ENCODE measurements at regions not wholly inside any gene's neighbourhood (a gene's known extent, or its start where the extent isn't known, plus 50 kb on each side); places are given as distances from the start of the nearest gene placed in this dataset.

DNA sequence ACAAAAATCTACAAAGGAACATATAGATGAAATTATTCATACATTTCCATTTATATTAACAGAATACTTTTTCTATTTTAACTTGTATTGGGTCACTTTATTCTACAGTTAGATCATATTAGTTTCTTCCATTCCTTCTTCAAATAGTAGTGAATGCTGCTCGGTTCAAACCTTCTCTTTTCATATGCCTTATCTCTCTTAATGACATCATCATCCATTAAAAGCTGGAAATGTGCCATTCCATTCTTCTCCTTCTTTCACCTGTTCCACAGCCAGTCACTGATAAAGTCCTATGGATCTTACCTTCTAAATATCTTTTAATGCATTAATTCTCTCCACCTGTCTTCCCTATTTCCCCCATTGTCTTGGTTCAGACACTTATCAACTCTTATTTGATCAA lies 358.0 kb upstream of the POU1F1 start:
- Histone ChIP-seq H3K79me2 (ENCODE audit: insufficient read depth, low read length) (no peaks in the 10 kb centered on the region), H2AFZ (ENCODE audit: low read length) (no peak overlapping the region), H4K20me1 (ENCODE audit: insufficient read depth, low read length, poor library complexity, severe bottlenecking) (no peaks in the 10 kb centered on the region)

GRCh38 chr3:87627316-87627715 lies 350.9 kb upstream of the POU1F1 start:
- Histone ChIP-seq H3K4me2 (ENCODE audit: low read depth, low read length, poor library complexity, severe bottlenecking) (no peak overlapping the region), H3K9me3 (ENCODE audit: insufficient read depth, low read depth, low read length) (no peaks in the 10 kb centered on the region), H3F3A (ENCODE audit: low read depth) (no peaks in the 10 kb centered on the region), H2AFZ (ENCODE audit: low read length) (no peak overlapping the region), H3K27me3 (ENCODE audit: insufficient read depth, low read length, poor library complexity, severe bottlenecking) (no peaks in the 10 kb centered on the region), H3K4me3 (ENCODE audit: low read length, poor library complexity, severe bottlenecking) (no peak overlapping the region), H3K9ac (ENCODE audit: low read depth, low read length, poor library complexity, severe bottlenecking) (no peak overlapping the region), H4K20me1 (ENCODE audit: insufficient read depth, low read length, poor library complexity, severe bottlenecking) (no peaks in the 10 kb centered on the region), H3K4me1 (ENCODE audit: insufficient read depth, low read length, poor library complexity, severe bottlenecking) (no peaks in the 10 kb centered on the region), H3K9me2 (replicated peaks; ENCODE audit: low read depth, low read length) (no peaks in the 10 kb centered on the region), H3K36me3 (ENCODE audit: insufficient read depth, low read length) (no peaks in the 10 kb centered on the region), H3K79me2 (ENCODE audit: insufficient read depth, low read length) (no peaks in the 10 kb centered on the region)
- TF ChIP-seq, protein P1, sequence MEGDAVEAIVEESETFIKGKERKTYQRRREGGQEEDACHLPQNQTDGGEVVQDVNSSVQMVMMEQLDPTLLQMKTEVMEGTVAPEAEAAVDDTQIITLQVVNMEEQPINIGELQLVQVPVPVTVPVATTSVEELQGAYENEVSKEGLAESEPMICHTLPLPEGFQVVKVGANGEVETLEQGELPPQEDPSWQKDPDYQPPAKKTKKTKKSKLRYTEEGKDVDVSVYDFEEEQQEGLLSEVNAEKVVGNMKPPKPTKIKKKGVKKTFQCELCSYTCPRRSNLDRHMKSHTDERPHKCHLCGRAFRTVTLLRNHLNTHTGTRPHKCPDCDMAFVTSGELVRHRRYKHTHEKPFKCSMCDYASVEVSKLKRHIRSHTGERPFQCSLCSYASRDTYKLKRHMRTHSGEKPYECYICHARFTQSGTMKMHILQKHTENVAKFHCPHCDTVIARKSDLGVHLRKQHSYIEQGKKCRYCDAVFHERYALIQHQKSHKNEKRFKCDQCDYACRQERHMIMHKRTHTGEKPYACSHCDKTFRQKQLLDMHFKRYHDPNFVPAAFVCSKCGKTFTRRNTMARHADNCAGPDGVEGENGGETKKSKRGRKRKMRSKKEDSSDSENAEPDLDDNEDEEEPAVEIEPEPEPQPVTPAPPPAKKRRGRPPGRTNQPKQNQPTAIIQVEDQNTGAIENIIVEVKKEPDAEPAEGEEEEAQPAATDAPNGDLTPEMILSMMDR (conservative IDR thresholded peaks at IDR 0.05; ENCODE audit: low read length): no peak
- TF ChIP-seq EZH2phosphoT487 (IDR thresholded peaks at IDR 0.05; ENCODE audit: borderline replicate concordance): no peak

More for the DNA sequence above, 358.0 kb upstream of the POU1F1 start:
- Histone ChIP-seq H3K9ac (ENCODE audit: low read depth, low read length, poor library complexity, severe bottlenecking) (no peak overlapping the region), H3K4me2 (ENCODE audit: low read depth, low read length, poor library complexity, severe bottlenecking) (no peak overlapping the region), H3K9me2 (replicated peaks; ENCODE audit: low read depth, low read length) (no peaks in the 10 kb centered on the region), H3K4me3 (ENCODE audit: low read length, poor library complexity, severe bottlenecking) (no peak overlapping the region), H3K4me1 (ENCODE audit: insufficient read depth, low read length, poor library complexity, severe bottlenecking) (no peaks in the 10 kb centered on the region), H3K9me3 (ENCODE audit: insufficient read depth, low read depth, low read length) (no peaks in the 10 kb centered on the region), H3K27me3 (ENCODE audit: insufficient read depth, low read length, poor library complexity, severe bottlenecking) (no peaks in the 10 kb centered on the region), H3F3A (ENCODE audit: low read depth) (no peaks in the 10 kb centered on the region), H3K36me3 (ENCODE audit: insufficient read depth, low read length) (no peaks in the 10 kb centered on the region)
- TF ChIP-seq, protein P1 (conservative IDR thresholded peaks at IDR 0.05; ENCODE audit: low read length): no peak
- TF ChIP-seq EZH2phosphoT487 (IDR thresholded peaks at IDR 0.05; ENCODE audit: borderline replicate concordance): no peak

DNA sequence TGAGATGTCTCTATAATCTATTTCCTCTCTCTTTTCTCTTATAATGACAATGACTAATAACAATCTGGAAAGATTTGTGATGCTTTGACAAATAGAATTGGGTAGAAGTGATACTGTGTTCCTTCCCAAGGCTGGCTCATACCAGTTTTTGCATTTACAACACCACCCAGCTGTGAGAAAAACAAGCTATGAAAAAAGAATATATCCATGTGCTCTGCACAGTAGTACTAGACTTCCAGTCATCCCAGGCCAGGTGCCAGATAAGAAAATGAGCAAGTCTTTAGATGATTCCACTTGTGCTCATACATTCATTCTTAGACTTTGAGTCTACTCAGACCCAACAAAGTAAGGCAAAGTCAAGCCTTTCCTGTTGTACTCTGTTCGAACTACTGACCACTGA lies 350.2 kb upstream of the POU1F1 start:
- Histone ChIP-seq H3K79me2 (ENCODE audit: insufficient read depth, low read length) (no peaks in the 10 kb centered on the region), H3K9me3 (ENCODE audit: insufficient read depth, low read depth, low read length) (no peaks in the 10 kb centered on the region), H2AFZ (ENCODE audit: low read length) (no peak overlapping the region), H3K4me2 (ENCODE audit: low read depth, low read length, poor library complexity, severe bottlenecking) (no peak overlapping the region), H3K9ac (ENCODE audit: low read depth, low read length, poor library complexity, severe bottlenecking) (no peak overlapping the region), H3K4me1 (ENCODE audit: insufficient read depth, low read length, poor library complexity, severe bottlenecking) (no peaks in the 10 kb centered on the region), H3K4me3 (ENCODE audit: low read length, poor library complexity, severe bottlenecking) (no peak overlapping the region), H4K20me1 (ENCODE audit: insufficient read depth, low read length, poor library complexity, severe bottlenecking) (no peaks in the 10 kb centered on the region), H3K9me2 (replicated peaks; ENCODE audit: low read depth, low read length) (no peaks in the 10 kb centered on the region), H3K36me3 (ENCODE audit: insufficient read depth, low read length) (no peaks in the 10 kb centered on the region), H3K27me3 (ENCODE audit: insufficient read depth, low read length, poor library complexity, severe bottlenecking) (no peaks in the 10 kb centered on the region), H3F3A (ENCODE audit: low read depth) (no peaks in the 10 kb centered on the region)
- TF ChIP-seq, protein P1 (conservative IDR thresholded peaks at IDR 0.05; ENCODE audit: low read length): no peak
- no peak for TF ChIP-seq EZH2phosphoT487 (IDR thresholded peaks at IDR 0.05; ENCODE audit: borderline replicate concordance)
